Endothelial cell of umbilical vein (primary cell): ENCODE measurements at regions not wholly inside any gene's neighbourhood (a gene's known extent, or its start where the extent isn't known, plus 50 kb on each side); places are given as distances from the start of the nearest gene placed in this dataset.
"Not testable (repeated sequence)": the region's sequence is repeated elsewhere in the genome, so short reads cannot be mapped to it uniquely, and the experiment has no call there.

Source experiments
- BruUV-seq: library from RNA; stranded (reverse); fragments of 400-500 nt; replicated peaks from 2 replicates; lab custom pipeline; 2021; lab: Mats Ljungman, UMichigan
- CTCF ChIA-PET: fragments of 300-600, 350-600 bp; sonication (Branson Sonifier 250); formaldehyde crosslinking; loops from one replicate; lab custom pipeline; 2021; ENCODE audit warnings: antibody characterized with exemption, inconsistent platforms; lab: Charles Lee
- POLR2A ChIA-PET: fragments of 300-600, 350-600 bp; sonication (Branson Sonifier 250); formaldehyde crosslinking; loops from one replicate; lab custom pipeline; 2021; ENCODE audit warnings: antibody characterized with exemption, inconsistent platforms; lab: Charles Lee
- DNase-seq: peaks from one replicate; pipeline ENCODE4 v3.0.0-alpha.2; 2011; ENCODE audit warnings: low read depth, low spot score
- FAIRE-seq: peaks from 2 replicates; lab custom pipeline; 2011; peaks lifted over from hg19 to GRCh38; lab: Jason Lieb, UNC
- H2AFZ ChIP-seq: 2 replicates; pipeline ENCODE4 v1.6.0; 2012; ENCODE audit warnings: low read depth, low read length, control low read depth, inconsistent platforms
- H3K27ac ChIP-seq: 2 replicates; pipeline ENCODE4 v1.5.1; 2011; ENCODE audit warnings: low read depth, mild to moderate bottlenecking, control low read depth, low read length, moderate library complexity; ENCODE audit not compliant: insufficient read depth
- H3K27me3 ChIP-seq, 2 experiments: 2 replicates each; pipeline versions ENCODE4 v1.6.0 to v1.6.1; 2011; ENCODE audit warnings: low read length in 2 of 2, mixed read lengths in 1 of 2; ENCODE audit not compliant: control insufficient read depth in 2 of 2, insufficient read depth in 2 of 2
- H3K36me3 ChIP-seq, 2 experiments: 2 replicates in 1 of 2; 3 replicates in 1 of 2; pipeline ENCODE4 v1.5.1; 2011; ENCODE audit warnings: low read length in 2 of 2, mild to moderate bottlenecking in 1 of 2, moderate library complexity in 1 of 2; ENCODE audit not compliant: control insufficient read depth in 2 of 2, insufficient read depth in 2 of 2; ENCODE audit errors: extremely low read depth in 1 of 2
- H3K4me1 ChIP-seq: 3 replicates; pipeline ENCODE4 v1.5.1; 2011; ENCODE audit warnings: mild to moderate bottlenecking, low read length; ENCODE audit not compliant: control insufficient read depth, insufficient read depth; ENCODE audit errors: extremely low read depth
- H3K4me2 ChIP-seq: 2 replicates; pipeline ENCODE4 v1.6.1; 2011; ENCODE audit warnings: low read length, control low read depth, mixed read lengths; ENCODE audit not compliant: insufficient read depth
- H3K4me3 ChIP-seq, 3 experiments: fragments of 200-600 bp in 1 of 3; sonication (generic), shearing (Covaris generic) in 1 of 3; replicated peaks in 1 of 3; 2 replicates each; pipeline ENCODE4 v1.5.1; 2011 to 2016; ENCODE audit warnings: control low read depth in 3 of 3, low read length in 3 of 3, mild to moderate bottlenecking in 2 of 3, inconsistent platforms in 1 of 3, low read depth in 1 of 3, moderate library complexity in 1 of 3; ENCODE audit not compliant: insufficient read depth in 1 of 3
- H3K79me2 ChIP-seq: 2 replicates; pipeline ENCODE4 v1.6.0; 2012; ENCODE audit warnings: low read length, inconsistent platforms; ENCODE audit not compliant: control insufficient read depth, insufficient read depth
- H3K9ac ChIP-seq: replicated peaks from 2 replicates; pipeline ENCODE3; 2011; ENCODE audit warnings: low read length, control low read depth; ENCODE audit not compliant: insufficient read depth; ENCODE audit errors: extremely low read depth
- H3K9me1 ChIP-seq: replicated peaks from 3 replicates; pipeline ENCODE4 v1.6.0; 2011; ENCODE audit warnings: mild to moderate bottlenecking, low read length; ENCODE audit not compliant: control insufficient read depth, insufficient read depth; ENCODE audit errors: extremely low read depth
- H3K9me3 ChIP-seq: replicated peaks from 2 replicates; pipeline ENCODE4 v1.5.1; 2012; ENCODE audit warnings: low read length, inconsistent platforms; ENCODE audit not compliant: control insufficient read depth, insufficient read depth
- H4K20me1 ChIP-seq: replicated peaks from 2 replicates; pipeline ENCODE3; 2011; ENCODE audit warnings: mild to moderate bottlenecking, low read length; ENCODE audit not compliant: control insufficient read depth, insufficient read depth; ENCODE audit errors: extremely low read depth
- POLR2A ChIP-seq: IDR thresholded peaks from 2 replicates; pipeline ENCODE4 v1.6.1; 2012; ENCODE audit warnings: low read depth, mild to moderate bottlenecking, control low read depth, low read length
- dilution Hi-C: fragments of 300-500 bp; cut with MboI; formaldehyde crosslinking; loops from one replicate; pipeline ENCODE4 v1.15.0; 2019; ENCODE audit warnings: low sequenced_read_pairs; ENCODE audit not compliant: extremely low pct_ligation_motif_present
- intact Hi-C: fragments of 100-400 bp; cut with micrococcal nuclease; formaldehyde crosslinking; loops from one replicate; pipeline ENCODE4 v1.10.0; 2022

GRCh38 chr1:181969902-181970301 is 91.6 kb downstream of the ZNF648 start:
- H3K79me2 ChIP-seq = no peaks in the 10 kb centered on the region
- H3K4me2 ChIP-seq = no peak overlapping the region
- FAIRE-seq (no peak), DNase-seq (no peak)
- no peak overlapping the region for H3K9ac ChIP-seq
- H3K4me1 ChIP-seq = no peaks in the 10 kb centered on the region
- no peak overlapping the region for H2AFZ ChIP-seq
- no peaks in the 10 kb centered on the region for H3K36me3 ChIP-seq
- peaks cover 2% of the 10 kb centered on the region for H3K9me3 ChIP-seq
- no peak overlapping the region for H3K27ac ChIP-seq
- H3K4me3 ChIP-seq = no peak overlapping the region
- intact Hi-C loops (no loop called here), dilution Hi-C loops (no loop called here)
- no peaks in the 10 kb centered on the region for H3K9me1 ChIP-seq
- TF ChIP-seq POLR2A = no peak
- ChIA-PET CTCF (interaction anchor here (1.1 kb wide), 1 partner anchor 16 kb away, joined by 3 read pairs; no protein-coding TSS in a partner anchor), POLR2A (no interaction called here)
- no peaks in the 10 kb centered on the region for H3K27me3 ChIP-seq
- BruUV-seq = no TSS peak
- H4K20me1 ChIP-seq = no peaks in the 10 kb centered on the region

- DNase-seq, intact Hi-C loops, H3K9ac ChIP-seq, dilution Hi-C loops, H3K9me1 ChIP-seq, H3K4me2 ChIP-seq, BruUV-seq, CTCF ChIA-PET, H3K4me1 ChIP-seq, FAIRE-seq, H4K20me1 ChIP-seq, H3K36me3 ChIP-seq, H2AFZ ChIP-seq, H3K27ac ChIP-seq, H3K4me3 ChIP-seq, H3K27me3 ChIP-seq, H3K9me3 ChIP-seq, POLR2A ChIA-PET, H3K79me2 ChIP-seq: not testable (repeated sequence)
These were observed 106.8 kb downstream of the ZNF648 start for GRCh38 chr1:181954696-181955095.

GRCh38 chr1:181954178-181954577 is 107.3 kb downstream of the ZNF648 start:
- intact Hi-C loops = not testable (repeated sequence)

More at GRCh38 chr1:181954178-181954577, 107.3 kb downstream of the ZNF648 start:
- POLR2A ChIA-PET, CTCF ChIA-PET, H3K4me2 ChIP-seq, dilution Hi-C loops, H2AFZ ChIP-seq, H3K4me3 ChIP-seq, BruUV-seq, FAIRE-seq, H3K27ac ChIP-seq, H3K9ac ChIP-seq, H4K20me1 ChIP-seq, H3K36me3 ChIP-seq, H3K4me1 ChIP-seq, H3K9me1 ChIP-seq, H3K27me3 ChIP-seq, H3K79me2 ChIP-seq, H3K9me3 ChIP-seq, DNase-seq: not testable (repeated sequence)
